ENCODE measurements at regions not wholly inside any gene's neighbourhood (a gene's known extent, or its start where the extent isn't known, plus 50 kb on each side); places are given as distances from the start of the nearest gene placed in this dataset.

- peak; percentile 36 for DNase-seq (ENCODE audit: low spot score)
Observed at GRCh38 chr13:102935896-102936321, 90.1 kb downstream of the ERCC5 start.

- no peak for DNase-seq (ENCODE audit: low spot score)
Observed at GRCh38 chr13:102933523-102933922, 87.7 kb downstream of the ERCC5 start.

GRCh38 chr13:102933122-102933521 is 87.3 kb downstream of the ERCC5 start:
- no peak for DNase-seq (ENCODE audit: low spot score)

- DNase-seq (ENCODE audit: low spot score) = no peak
Observed at GRCh38 chr13:102932331-102932730, 86.5 kb downstream of the ERCC5 start.

- DNase-seq (ENCODE audit: low spot score) = no peak
Observed at GRCh38 chr13:102930566-102930965, 84.7 kb downstream of the ERCC5 start.

- no peak for DNase-seq (ENCODE audit: low spot score)
Observed at GRCh38 chr13:102928941-102929675, 83.3 kb downstream of the ERCC5 start.
